B cell (primary cell): ENCODE measurements at regions not wholly inside any gene's neighbourhood (a gene's known extent, or its start where the extent isn't known, plus 50 kb on each side); places are given as distances from the start of the nearest gene placed in this dataset.

ENCODE experiments used
- EZH2 ChIP-seq: IDR thresholded peaks from 2 replicates; pipeline ENCODE4 v1.6.1; 2012; ENCODE audit warnings: borderline replicate concordance, low read depth, mild to moderate bottlenecking, moderate library complexity, low read length; ENCODE audit not compliant: insufficient read depth, poor library complexity, severe bottlenecking
- TF ChIP-seq, protein P1 (sequence below): fragments of 200-600 bp; IDR thresholded peaks from one replicate; pipeline ENCODE4 v1.8.0; 2022; ENCODE audit warnings: antibody characterized with exemption, mild to moderate bottlenecking

- TF ChIP-seq, protein P1, sequence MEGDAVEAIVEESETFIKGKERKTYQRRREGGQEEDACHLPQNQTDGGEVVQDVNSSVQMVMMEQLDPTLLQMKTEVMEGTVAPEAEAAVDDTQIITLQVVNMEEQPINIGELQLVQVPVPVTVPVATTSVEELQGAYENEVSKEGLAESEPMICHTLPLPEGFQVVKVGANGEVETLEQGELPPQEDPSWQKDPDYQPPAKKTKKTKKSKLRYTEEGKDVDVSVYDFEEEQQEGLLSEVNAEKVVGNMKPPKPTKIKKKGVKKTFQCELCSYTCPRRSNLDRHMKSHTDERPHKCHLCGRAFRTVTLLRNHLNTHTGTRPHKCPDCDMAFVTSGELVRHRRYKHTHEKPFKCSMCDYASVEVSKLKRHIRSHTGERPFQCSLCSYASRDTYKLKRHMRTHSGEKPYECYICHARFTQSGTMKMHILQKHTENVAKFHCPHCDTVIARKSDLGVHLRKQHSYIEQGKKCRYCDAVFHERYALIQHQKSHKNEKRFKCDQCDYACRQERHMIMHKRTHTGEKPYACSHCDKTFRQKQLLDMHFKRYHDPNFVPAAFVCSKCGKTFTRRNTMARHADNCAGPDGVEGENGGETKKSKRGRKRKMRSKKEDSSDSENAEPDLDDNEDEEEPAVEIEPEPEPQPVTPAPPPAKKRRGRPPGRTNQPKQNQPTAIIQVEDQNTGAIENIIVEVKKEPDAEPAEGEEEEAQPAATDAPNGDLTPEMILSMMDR = no peak
- no peak for TF ChIP-seq EZH2
These were observed 107.7 kb upstream of the ZNF32 start for GRCh38 chr10:43756341-43756740.
